H1 (cell line): ENCODE measurements at regions not wholly inside any gene's neighbourhood (a gene's known extent, or its start where the extent isn't known, plus 50 kb on each side); places are given as distances from the start of the nearest gene placed in this dataset.

Experiments
- CEBPB ChIP-seq: IDR thresholded peaks from 2 replicates; pipeline ENCODE4 v1.6.1; 2012; ENCODE audit warnings: low read depth, low read length
- CHD2 ChIP-seq: IDR thresholded peaks from 2 replicates; pipeline ENCODE4 v1.6.1; 2012; ENCODE audit warnings: low read length, improper control_type of control experiment
- SP1 ChIP-seq: IDR thresholded peaks from 2 replicates; pipeline ENCODE4 v1.6.1; 2011; ENCODE audit warnings: low read depth, low read length
- YY1 ChIP-seq: IDR thresholded peaks from 2 replicates; pipeline ENCODE4 v1.6.1; 2011; ENCODE audit warnings: low read depth, mild to moderate bottlenecking, low read length
- TF ChIP-seq, protein P1 (sequence below): IDR thresholded peaks from 2 replicates; pipeline ENCODE4 v1.6.1; 2012; ENCODE audit warnings: inconsistent platforms

DNA sequence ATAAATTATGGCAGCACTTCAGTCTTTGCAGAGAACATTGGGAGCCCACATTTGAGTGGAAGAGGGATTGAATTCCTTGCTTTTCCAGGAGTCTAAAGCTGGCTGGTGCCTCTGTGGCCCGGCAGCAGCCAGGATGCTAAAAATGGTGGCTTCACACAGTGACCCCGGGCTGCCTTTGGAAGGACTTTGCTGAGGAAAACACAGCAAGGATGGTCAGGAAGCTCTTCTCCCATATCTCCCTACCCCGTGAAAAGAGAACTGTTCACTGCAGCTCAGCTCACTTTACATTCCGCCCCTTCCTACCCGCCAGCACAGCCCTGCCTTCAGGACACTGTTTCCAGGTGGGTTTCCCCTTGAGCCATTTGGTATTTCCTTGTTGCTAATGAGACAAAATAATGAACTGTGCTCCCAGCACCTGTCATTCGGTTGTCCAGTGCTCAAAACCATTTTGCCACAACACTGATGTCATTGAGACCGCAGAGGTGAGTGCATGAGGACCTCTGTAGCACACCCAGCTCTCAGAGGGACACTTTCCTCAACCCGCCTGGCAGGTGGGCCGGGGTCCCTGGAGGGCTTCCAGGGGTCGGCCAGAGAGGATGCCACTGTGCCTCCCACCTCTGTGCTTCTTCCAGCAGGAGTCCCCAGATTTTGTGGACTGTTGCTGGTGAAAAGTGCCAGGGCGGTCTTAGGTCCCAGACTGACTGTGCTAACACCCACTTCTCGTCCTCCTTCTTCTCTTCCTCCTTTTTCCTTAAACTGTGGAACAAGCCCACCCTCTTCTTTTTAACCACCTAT, 255.7 kb upstream of the PPP2R2D start:
- TF ChIP-seq SP1 (no peak), CEBPB (no peak), YY1 (no peak), CHD2 (no peak)
- TF ChIP-seq, protein P1, sequence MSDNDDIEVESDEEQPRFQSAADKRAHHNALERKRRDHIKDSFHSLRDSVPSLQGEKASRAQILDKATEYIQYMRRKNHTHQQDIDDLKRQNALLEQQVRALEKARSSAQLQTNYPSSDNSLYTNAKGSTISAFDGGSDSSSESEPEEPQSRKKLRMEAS, result no peak
